ENCODE measurements at regions not wholly inside any gene's neighbourhood (a gene's known extent, or its start where the extent isn't known, plus 50 kb on each side); places are given as distances from the start of the nearest gene placed in this dataset.
"Not testable (repeated sequence)": the region's sequence is repeated elsewhere in the genome, so short reads cannot be mapped to it uniquely, and the experiment has no call there.

DNA sequence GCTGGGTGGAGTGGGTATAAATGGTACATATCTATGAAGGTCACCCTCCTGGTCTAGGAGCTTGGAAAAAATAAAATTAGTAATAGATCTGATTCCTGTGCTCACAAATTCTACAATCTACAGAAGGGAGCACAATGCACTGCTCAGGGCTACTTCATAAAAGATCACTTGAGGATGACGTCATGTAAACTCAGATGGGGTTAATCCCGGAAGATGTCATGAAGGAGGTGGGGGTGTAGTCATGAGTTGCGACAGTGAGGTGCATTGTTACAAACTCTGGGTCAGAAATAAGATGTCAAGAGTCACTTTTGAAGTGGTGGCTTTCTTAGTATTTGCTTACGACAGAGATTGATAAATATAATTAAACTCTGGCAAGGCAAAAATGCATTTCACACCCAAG is 68.2 kb downstream of the LHX9 start:
- Histone ChIP-seq H3K4me3 (no peak overlapping the region), H3K36me3 (no peaks in the 10 kb centered on the region), H3K9ac (ENCODE audit: low read depth in 2 of 2, low read length in 2 of 2) (no peak overlapping the region), H3K9me3 (no peaks in the 10 kb centered on the region), H3K27ac (no peak overlapping the region), H3K4me1 (no peaks in the 10 kb centered on the region), H3K27me3 (no peaks in the 10 kb centered on the region)
- TF ChIP-seq, protein P1, sequence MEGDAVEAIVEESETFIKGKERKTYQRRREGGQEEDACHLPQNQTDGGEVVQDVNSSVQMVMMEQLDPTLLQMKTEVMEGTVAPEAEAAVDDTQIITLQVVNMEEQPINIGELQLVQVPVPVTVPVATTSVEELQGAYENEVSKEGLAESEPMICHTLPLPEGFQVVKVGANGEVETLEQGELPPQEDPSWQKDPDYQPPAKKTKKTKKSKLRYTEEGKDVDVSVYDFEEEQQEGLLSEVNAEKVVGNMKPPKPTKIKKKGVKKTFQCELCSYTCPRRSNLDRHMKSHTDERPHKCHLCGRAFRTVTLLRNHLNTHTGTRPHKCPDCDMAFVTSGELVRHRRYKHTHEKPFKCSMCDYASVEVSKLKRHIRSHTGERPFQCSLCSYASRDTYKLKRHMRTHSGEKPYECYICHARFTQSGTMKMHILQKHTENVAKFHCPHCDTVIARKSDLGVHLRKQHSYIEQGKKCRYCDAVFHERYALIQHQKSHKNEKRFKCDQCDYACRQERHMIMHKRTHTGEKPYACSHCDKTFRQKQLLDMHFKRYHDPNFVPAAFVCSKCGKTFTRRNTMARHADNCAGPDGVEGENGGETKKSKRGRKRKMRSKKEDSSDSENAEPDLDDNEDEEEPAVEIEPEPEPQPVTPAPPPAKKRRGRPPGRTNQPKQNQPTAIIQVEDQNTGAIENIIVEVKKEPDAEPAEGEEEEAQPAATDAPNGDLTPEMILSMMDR (IDR thresholded peaks at IDR 0.05), result no peak
- intact Hi-C loops (cut with DNase I), result no loop called here
- DNase-seq, result no peak

DNA sequence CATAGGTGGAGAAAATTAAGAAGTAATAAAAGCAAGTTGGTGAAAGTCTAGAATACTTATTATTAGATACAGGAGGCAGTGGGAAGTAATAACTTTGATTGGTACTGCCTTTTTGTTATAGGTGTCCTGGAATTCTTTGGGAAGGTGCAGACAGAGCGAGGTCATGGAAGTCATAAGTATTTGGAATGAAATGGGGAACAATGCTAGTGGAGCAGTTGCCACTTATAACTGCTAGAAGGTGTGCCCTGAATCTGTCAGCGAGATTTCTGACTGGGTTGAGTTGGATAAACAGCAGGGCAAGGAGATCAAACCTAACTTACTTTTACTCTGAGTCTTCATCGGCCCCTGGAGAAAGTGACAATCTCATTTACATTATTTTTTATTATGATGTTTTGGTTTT is 69.6 kb downstream of the LHX9 start:
- H3K27me3 ChIP-seq, result no peaks in the 10 kb centered on the region
- intact Hi-C loops (cut with DNase I), result no loop called here
- TF ChIP-seq, protein P1 (IDR thresholded peaks at IDR 0.05), result no peak
- no peaks in the 10 kb centered on the region for H3K36me3 ChIP-seq
- no peak overlapping the region for H3K27ac ChIP-seq
- no peak for DNase-seq
- no peak overlapping the region for H3K4me3 ChIP-seq
- no peaks in the 10 kb centered on the region for H3K9me3 ChIP-seq
- no peak overlapping the region for H3K9ac ChIP-seq (ENCODE audit: low read depth in 2 of 2, low read length in 2 of 2)
- no peaks in the 10 kb centered on the region for H3K4me1 ChIP-seq

DNA sequence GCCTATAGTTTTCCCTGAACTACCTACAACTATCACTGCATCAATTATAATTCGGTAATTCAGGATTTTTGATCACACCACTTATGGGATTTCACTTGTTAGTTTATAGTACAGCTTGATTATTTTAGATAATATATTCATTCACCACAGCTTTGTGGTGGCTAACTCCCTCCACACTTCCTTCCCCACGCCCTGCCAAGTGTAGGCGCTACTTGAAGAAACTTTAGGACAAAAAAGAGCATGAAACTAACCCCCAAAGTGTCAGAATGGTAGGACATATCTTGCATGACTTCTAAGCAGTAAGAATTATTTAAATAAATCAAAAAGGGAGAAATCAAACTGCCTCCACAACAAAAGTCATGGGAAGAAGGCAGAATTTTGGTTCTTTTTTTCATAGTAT is 70.1 kb downstream of the LHX9 start:
- H3K9me3 ChIP-seq, result no peaks in the 10 kb centered on the region
- intact Hi-C loops (cut with DNase I), result no loop called here
- H3K36me3 ChIP-seq, result no peaks in the 10 kb centered on the region
- no peak overlapping the region for H3K27ac ChIP-seq
- H3K27me3 ChIP-seq, result no peaks in the 10 kb centered on the region
- no peak overlapping the region for H3K4me3 ChIP-seq
- no peaks in the 10 kb centered on the region for H3K4me1 ChIP-seq
- TF ChIP-seq, protein P1 (IDR thresholded peaks at IDR 0.05), result no peak
- H3K9ac ChIP-seq (ENCODE audit: low read depth in 2 of 2, low read length in 2 of 2), result no peak overlapping the region
- DNase-seq, result no peak

DNA sequence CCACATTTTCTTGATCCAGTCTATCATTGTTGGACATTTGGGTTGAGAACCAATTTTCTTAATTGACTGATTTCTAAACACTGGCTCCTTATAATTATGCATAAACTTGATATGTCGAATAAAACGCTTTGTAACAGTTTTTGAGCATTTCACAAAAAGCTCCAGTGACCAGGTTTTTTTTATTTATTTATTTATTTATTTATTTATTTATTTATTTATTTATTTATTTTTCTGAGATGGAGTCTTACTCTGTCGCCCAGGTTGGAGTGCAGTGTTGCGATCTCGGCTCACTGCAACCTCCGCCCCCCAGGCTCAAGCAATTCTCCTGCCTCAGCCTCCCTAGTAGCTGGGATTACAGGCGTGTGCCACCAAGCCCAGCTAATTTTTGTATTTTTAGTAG is 71.4 kb downstream of the LHX9 start:
- H3K27me3 ChIP-seq; H3K4me3 ChIP-seq; H3K9me3 ChIP-seq; H3K9ac ChIP-seq (ENCODE audit: low read depth in 2 of 2, low read length in 2 of 2); H3K36me3 ChIP-seq; DNase-seq; intact Hi-C loops (cut with DNase I); H3K4me1 ChIP-seq; H3K27ac ChIP-seq: not testable (repeated sequence)

DNA sequence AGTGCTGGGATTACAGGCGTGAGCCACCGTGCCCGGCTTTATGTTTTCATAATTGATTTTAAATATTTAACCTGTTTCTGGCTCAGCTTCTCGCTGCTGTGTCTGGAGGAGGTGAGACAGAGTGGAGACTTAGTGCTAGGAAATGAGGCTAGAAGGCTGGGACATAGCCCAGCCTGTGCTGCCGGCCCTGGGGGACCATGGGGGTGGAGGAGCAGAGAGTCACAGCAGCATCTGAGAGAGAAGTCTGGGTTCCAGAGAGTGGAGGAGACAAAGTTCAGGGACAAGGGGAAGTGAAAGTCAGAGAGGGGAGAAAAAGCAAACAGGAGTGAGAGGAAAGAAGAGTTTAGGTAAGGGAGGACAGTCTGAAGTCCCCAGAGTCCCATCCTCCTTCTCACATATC is 71.9 kb downstream of the LHX9 start:
- Histone ChIP-seq H3K9ac (ENCODE audit: low read depth in 2 of 2, low read length in 2 of 2) (no peak overlapping the region), H3K36me3 (no peaks in the 10 kb centered on the region), H3K4me3 (no peak overlapping the region), H3K4me1 (no peaks in the 10 kb centered on the region), H3K9me3 (no peaks in the 10 kb centered on the region), H3K27me3 (no peaks in the 10 kb centered on the region), H3K27ac (no peak overlapping the region)
- intact Hi-C loops (cut with DNase I), result no loop called here
- DNase-seq, result no peak
- TF ChIP-seq, protein P1 (IDR thresholded peaks at IDR 0.05), result no peak

DNA sequence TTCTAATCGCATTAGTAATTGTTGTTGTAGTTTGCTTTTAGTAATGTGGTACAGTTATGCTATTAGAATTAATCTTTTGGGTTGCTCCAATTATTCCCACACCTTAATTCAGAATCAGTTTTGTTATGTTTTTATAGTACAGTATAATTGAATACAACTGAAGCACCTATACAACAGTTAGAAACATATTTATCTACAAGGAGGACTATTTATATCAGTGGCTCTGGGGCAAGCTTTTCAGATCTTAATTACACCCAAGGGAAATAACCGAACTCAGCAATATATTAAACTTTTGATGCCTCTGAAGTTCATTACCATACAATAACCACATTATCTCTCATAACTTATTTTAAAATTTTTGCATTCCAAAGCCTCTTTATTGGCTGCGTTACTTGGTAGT is 74.4 kb downstream of the LHX9 start:
- Histone ChIP-seq H3K9me3 (no peaks in the 10 kb centered on the region), H3K27me3 (no peaks in the 10 kb centered on the region), H3K4me1 (no peaks in the 10 kb centered on the region), H3K9ac (ENCODE audit: low read depth in 2 of 2, low read length in 2 of 2) (no peak overlapping the region), H3K27ac (no peak overlapping the region), H3K36me3 (no peaks in the 10 kb centered on the region), H3K4me3 (no peak overlapping the region)
- intact Hi-C loops (cut with DNase I), result no loop called here
- TF ChIP-seq, protein P1 (IDR thresholded peaks at IDR 0.05), result no peak
- no peak for DNase-seq

All from colonic mucosa (tissue), 4 donors.